Lower lobe of right lung (tissue), 2 donors: ENCODE measurements at regions not wholly inside any gene's neighbourhood (a gene's known extent, or its start where the extent isn't known, plus 50 kb on each side); places are given as distances from the start of the nearest gene placed in this dataset.
"Not testable (repeated sequence)": the region's sequence is repeated elsewhere in the genome, so short reads cannot be mapped to it uniquely, and the experiment has no call there.

Experiments used
- ATAC-seq, 2 donors: fragments of 200-7000 bp; cut with Tn5 transposase; one replicate each; pipeline ENCODE4 v1.9.1; 2020 to 2022; ENCODE audit warnings: mild to moderate bottlenecking in 2 of 2, moderate library complexity in 2 of 2
- DNase-seq: peaks from one replicate; pipeline ENCODE4 v3.0.0-alpha.2; 2020
- H3K27ac ChIP-seq: fragments of 200-600 bp; one replicate; pipeline ENCODE4 v1.8.0; 2022
- H3K27me3 ChIP-seq: fragments of 200-600 bp; one replicate; pipeline ENCODE4 v1.8.0; 2022; ENCODE audit warnings: low read depth
- H3K36me3 ChIP-seq: fragments of 200-600 bp; one replicate; pipeline ENCODE4 v1.8.0; 2022; ENCODE audit warnings: mild to moderate bottlenecking
- H3K4me1 ChIP-seq: fragments of 200-600 bp; one replicate; pipeline ENCODE4 v1.8.0; 2022
- H3K4me3 ChIP-seq: fragments of 200-600 bp; one replicate; pipeline ENCODE4 v1.8.0; 2022; ENCODE audit warnings: mild to moderate bottlenecking
- H3K9me3 ChIP-seq: fragments of 200-600 bp; one replicate; pipeline ENCODE4 v1.8.0; 2022
- intact Hi-C: fragments of 100-400 bp; cut with DNase I; formaldehyde crosslinking; loops from one replicate; pipeline ENCODE4 v1.11.0; 2022
- TF ChIP-seq, protein P1 (sequence below): fragments of 200-600 bp; IDR thresholded peaks from one replicate; pipeline ENCODE4 v1.8.0; 2022; ENCODE audit warnings: antibody characterized with exemption, mild to moderate bottlenecking
- donor health status: DM: no; HTN: yes; CAD: no; lungs with severe emphysema.

DNA sequence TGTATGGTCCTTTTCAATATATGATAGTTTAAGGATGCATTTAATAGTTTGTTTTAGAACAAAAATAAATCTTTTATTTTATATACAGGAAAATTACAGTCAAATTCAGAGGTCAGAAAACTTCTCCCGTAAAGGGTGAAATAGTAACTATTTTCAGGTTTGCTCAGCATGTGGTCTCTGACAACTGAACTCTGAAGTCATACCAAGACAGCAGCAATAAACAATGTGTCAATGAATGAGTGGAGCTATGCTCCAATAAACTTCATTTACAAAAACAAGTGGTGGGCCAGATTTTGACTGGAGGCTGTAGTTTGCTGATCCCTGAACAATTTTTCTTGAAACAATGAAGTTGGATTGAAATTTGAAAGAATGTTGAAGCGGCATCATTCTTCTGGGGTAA is 123.6 kb downstream of the ZNF248 start:
- intact Hi-C loops, result no loop called here
- Histone ChIP-seq H3K4me3 (no peak overlapping the region), H3K27me3 (no peaks in the 10 kb centered on the region), H3K36me3 (no peaks in the 10 kb centered on the region), H3K9me3 (no peaks in the 10 kb centered on the region), H3K4me1 (no peaks in the 10 kb centered on the region), H3K27ac (no peak overlapping the region)
- TF ChIP-seq, protein P1, sequence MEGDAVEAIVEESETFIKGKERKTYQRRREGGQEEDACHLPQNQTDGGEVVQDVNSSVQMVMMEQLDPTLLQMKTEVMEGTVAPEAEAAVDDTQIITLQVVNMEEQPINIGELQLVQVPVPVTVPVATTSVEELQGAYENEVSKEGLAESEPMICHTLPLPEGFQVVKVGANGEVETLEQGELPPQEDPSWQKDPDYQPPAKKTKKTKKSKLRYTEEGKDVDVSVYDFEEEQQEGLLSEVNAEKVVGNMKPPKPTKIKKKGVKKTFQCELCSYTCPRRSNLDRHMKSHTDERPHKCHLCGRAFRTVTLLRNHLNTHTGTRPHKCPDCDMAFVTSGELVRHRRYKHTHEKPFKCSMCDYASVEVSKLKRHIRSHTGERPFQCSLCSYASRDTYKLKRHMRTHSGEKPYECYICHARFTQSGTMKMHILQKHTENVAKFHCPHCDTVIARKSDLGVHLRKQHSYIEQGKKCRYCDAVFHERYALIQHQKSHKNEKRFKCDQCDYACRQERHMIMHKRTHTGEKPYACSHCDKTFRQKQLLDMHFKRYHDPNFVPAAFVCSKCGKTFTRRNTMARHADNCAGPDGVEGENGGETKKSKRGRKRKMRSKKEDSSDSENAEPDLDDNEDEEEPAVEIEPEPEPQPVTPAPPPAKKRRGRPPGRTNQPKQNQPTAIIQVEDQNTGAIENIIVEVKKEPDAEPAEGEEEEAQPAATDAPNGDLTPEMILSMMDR, result no peak
- DNase-seq (no peak), ATAC-seq (no peak)

DNA sequence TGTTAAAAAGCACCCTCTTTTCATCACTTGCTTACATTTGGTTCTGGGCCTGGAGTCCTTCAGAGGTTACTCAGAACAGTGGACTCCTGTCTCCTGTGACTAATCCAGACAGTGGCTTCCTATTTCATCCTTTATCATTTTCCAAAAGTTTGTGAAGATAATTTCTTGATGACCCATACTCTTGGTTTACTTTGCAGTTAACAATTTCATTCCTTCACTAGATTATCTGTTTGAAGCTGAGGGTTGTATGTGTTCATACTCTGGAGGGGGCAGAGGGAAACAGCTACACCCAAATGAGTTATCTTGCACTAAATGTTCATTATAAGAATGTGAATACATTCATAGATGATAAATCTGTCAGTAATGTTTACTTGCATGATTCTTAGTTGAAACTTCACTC is 124.7 kb downstream of the ZNF248 start:
- no peaks in the 10 kb centered on the region for H3K4me1 ChIP-seq
- no peaks in the 10 kb centered on the region for H3K36me3 ChIP-seq
- H3K27ac ChIP-seq, result no peak overlapping the region
- no peaks in the 10 kb centered on the region for H3K9me3 ChIP-seq
- intact Hi-C loops, result no loop called here
- no peak overlapping the region for H3K4me3 ChIP-seq
- no peak for ATAC-seq
- no peak for DNase-seq
- H3K27me3 ChIP-seq, result no peaks in the 10 kb centered on the region
- TF ChIP-seq, protein P1, result no peak

DNA sequence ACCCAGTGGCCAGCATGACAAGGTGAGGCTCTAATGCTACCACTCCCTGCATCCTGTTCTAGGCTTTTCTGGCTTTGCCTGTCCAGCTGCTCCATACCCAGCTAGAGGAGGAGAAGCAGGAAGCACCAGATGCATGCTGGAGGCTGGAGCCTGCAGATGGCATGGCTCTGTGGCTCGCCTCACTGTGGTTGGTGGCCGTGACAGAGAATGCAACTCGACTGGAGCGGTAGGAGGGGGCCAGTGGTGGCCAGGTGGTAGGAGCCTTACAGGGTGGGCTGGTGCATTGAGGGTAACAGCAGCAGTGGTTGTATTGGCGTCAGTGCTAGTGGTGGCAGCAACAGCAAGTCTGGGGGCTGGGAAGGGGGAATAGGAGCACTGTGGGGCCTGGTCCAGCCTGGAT is 128.6 kb downstream of the ZNF248 start:
- Histone ChIP-seq H3K4me3 (no peak overlapping the region), H3K27me3 (peaks cover 3% of the 10 kb centered on the region), H3K4me1 (no peaks in the 10 kb centered on the region), H3K36me3 (no peaks in the 10 kb centered on the region), H3K9me3 (no peaks in the 10 kb centered on the region), H3K27ac (no peak overlapping the region)
- intact Hi-C loops, result no loop called here
- DNase-seq (no peak), ATAC-seq (no peak)
- TF ChIP-seq, protein P1, result no peak

DNA sequence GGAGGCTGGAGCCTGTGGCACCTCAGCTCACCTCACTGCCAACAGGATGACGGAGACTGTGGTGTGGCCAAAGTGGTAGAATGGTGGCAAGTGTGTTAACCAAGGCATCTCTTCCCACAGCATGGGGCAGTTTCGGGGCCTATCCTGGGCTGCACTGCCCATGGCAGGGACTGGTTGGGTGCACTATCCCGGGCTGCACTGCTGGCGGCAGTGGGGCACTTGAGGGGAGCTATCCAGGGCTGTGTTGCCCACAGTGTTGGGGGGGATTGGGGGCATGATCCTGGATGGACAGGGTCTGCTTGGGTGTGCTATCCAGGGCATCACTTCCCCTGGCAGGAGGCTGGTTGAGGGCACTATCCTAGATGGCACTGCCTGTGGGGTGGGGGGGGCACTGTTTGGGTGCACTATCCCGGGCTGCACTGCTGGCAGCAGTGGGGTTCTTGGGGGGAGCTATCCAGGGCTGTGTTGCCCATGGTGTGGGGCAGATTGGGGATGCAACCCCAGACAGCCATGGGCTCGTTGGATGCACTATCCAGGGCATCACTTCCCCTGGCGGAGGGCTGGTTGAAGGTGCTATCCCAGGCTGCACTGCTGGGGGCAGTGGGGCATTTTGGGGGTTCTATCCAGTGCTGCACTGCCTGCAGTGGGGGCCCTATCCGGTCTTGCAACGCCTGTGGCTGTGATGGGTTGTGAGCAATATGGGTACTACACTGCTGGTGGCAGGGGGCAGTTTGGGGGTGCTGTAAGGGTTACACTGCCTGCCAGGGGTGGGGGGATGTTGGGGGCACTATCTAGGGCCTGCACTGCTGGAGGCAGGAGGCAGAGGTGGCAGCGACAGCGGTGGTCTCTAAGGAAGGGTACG is 129.7 kb downstream of the ZNF248 start:
- Histone ChIP-seq H3K27me3 (peaks cover 3% of the 10 kb centered on the region), H3K4me1 (no peaks in the 10 kb centered on the region), H3K36me3 (no peaks in the 10 kb centered on the region), H3K27ac (no peak overlapping the region), H3K9me3 (no peaks in the 10 kb centered on the region), H3K4me3 (no peak overlapping the region)
- intact Hi-C loops, result no loop called here
- TF ChIP-seq, protein P1, result no peak
- ATAC-seq (peak in 1 of 2 donors; percentile 38), DNase-seq (no peak)

DNA sequence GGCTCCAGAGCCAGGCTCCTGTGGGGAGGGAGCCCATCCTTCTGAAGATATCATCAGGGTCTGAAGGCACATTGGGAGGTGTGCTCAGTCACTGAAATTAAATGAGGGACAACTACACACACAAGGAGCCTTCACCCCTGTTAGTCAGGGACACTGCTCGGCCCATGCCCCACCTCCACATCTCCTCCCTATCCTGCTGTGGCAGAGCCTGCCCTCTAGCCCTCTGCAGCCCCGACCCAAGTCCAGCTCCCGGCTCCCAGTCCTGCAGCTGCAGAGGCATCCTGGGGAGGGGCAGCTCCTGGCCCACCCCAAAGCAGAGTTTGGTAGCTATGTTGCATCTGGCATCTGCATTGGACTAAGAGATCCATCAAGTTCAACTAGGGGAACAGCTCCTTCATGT is 136.3 kb downstream of the ZNF248 start:
- ATAC-seq (no peak), DNase-seq (no peak)
- Histone ChIP-seq H3K27me3 (no peaks in the 10 kb centered on the region), H3K36me3 (no peaks in the 10 kb centered on the region), H3K27ac (no peak overlapping the region), H3K4me3 (no peak overlapping the region), H3K4me1 (no peaks in the 10 kb centered on the region), H3K9me3 (no peaks in the 10 kb centered on the region)
- intact Hi-C loops, result no loop called here
- TF ChIP-seq, protein P1, result no peak

DNA sequence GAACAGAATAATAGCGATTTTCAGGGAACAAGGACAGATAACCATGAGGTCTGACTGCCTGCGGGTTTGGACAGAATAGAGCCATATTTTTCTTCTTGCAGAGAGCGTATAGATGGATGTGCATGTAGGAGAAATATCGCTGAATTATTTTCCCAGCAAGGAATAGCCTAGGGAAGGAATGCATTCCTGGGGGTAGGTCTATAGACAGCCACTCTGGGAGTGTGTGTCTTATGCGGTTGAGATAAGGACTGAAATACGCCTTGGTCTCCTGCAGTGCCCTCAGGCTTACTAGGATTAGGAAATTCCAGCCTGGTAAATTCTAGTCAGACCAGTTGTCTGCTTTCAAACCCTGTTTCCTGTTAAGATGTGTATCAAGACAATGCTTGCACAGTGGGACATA is 139.3 kb downstream of the ZNF248 start:
- H3K9me3 ChIP-seq, H3K27ac ChIP-seq, H3K27me3 ChIP-seq, H3K36me3 ChIP-seq, DNase-seq, ATAC-seq, intact Hi-C loops, H3K4me1 ChIP-seq, H3K4me3 ChIP-seq: not testable (repeated sequence)
